HepG2 (cell line): ENCODE measurements at regions not wholly inside any gene's neighbourhood (a gene's known extent, or its start where the extent isn't known, plus 50 kb on each side); places are given as distances from the start of the nearest gene placed in this dataset.

Experiments
- ATAC-seq: fragments of 200-7000 bp; cut with Tn5 transposase; 3 replicates; pipeline ENCODE4 v1.9.1; 2020; ENCODE audit warnings: mild to moderate bottlenecking, moderate library complexity
- BruUV-seq: library from RNA; stranded (reverse); fragments of 400-500 nt; replicated peaks from 2 replicates; lab custom pipeline; 2021; lab: Mats Ljungman, UMichigan
- CTCF ChIA-PET: fragments of 300-600 bp; formaldehyde crosslinking; extraction: SDS; loops from one replicate; lab custom pipeline; 2021; ENCODE audit warnings: low total read pairs, inconsistent platforms, low intra/inter-chr PET ratio; lab: Yijun Ruan, JAX
- POLR2A ChIA-PET: fragments of 350-600 bp; sonication (Branson Sonifier 250); formaldehyde crosslinking; loops from one replicate; lab custom pipeline; 2020; ENCODE audit warnings: antibody characterized with exemption, inconsistent platforms; lab: Yijun Ruan, JAX
- DNase-seq: peaks from one replicate; pipeline ENCODE4 v3.0.0-alpha.2; 2015; ENCODE audit warnings: low spot score
- FAIRE-seq: peaks from 3 replicates; lab custom pipeline; 2011; peaks lifted over from hg19 to GRCh38; lab: Jason Lieb, UNC
- H2AFZ ChIP-seq: one replicate; pipeline ENCODE4 v1.6.1; 2011; ENCODE audit warnings: low read length, inconsistent platforms
- H3K27ac ChIP-seq: fragments of 300-600 bp; 3 replicates; pipeline ENCODE4 v1.8.0; 2011; ENCODE audit warnings: mixed run types, mild to moderate bottlenecking, mixed read lengths, low read length, inconsistent platforms; ENCODE audit not compliant: insufficient read depth; ENCODE audit errors: extremely low read length
- H3K27me3 ChIP-seq, 2 experiments: fragments of 200-600 bp in 1 of 2; 2 replicates in 1 of 2; 3 replicates in 1 of 2; pipeline versions ENCODE4 v1.6.0 to v1.8.0; 2011; ENCODE audit warnings: low read length in 2 of 2, mild to moderate bottlenecking in 2 of 2, moderate library complexity in 2 of 2, inconsistent platforms in 1 of 2; ENCODE audit not compliant: insufficient read depth in 2 of 2, control insufficient read depth in 1 of 2
- H3K36me3 ChIP-seq, 2 experiments: fragments of 200-600 bp in 1 of 2; replicated peaks in 1 of 2; 2 replicates in 1 of 2; 3 replicates in 1 of 2; pipeline versions ENCODE4 v1.5.1 to v1.8.0; 2011; ENCODE audit warnings: low read length in 2 of 2, inconsistent platforms in 1 of 2; ENCODE audit not compliant: insufficient read depth in 2 of 2, control insufficient read depth in 1 of 2
- H3K4me1 ChIP-seq: 2 replicates; pipeline ENCODE4 v1.5.1; 2012; ENCODE audit warnings: low read length, inconsistent platforms; ENCODE audit not compliant: insufficient read depth
- H3K4me2 ChIP-seq: 2 replicates; pipeline ENCODE4 v1.6.0; 2011; ENCODE audit warnings: low read depth, low read length, inconsistent platforms
- H3K4me3 ChIP-seq, 3 experiments: fragments of 200-600 bp in 1 of 3; sonication (generic), shearing (Covaris generic) in 1 of 3; replicated peaks in 1 of 3; 2 replicates each; pipeline ENCODE4 v1.5.1; 2011 to 2016; ENCODE audit warnings: low read length in 3 of 3, inconsistent platforms in 2 of 3, low read depth in 2 of 3, mild to moderate bottlenecking in 2 of 3, control low read depth in 1 of 3, mixed read lengths in 1 of 3; ENCODE audit not compliant: insufficient read depth in 1 of 3
- H3K79me2 ChIP-seq: one replicate; pipeline ENCODE4 v1.6.1; 2011; ENCODE audit warnings: low read length, inconsistent platforms; ENCODE audit not compliant: insufficient read depth
- H3K9ac ChIP-seq: 2 replicates; pipeline ENCODE4 v1.6.0; 2011; ENCODE audit warnings: mild to moderate bottlenecking, low read depth, low read length, inconsistent platforms; ENCODE audit not compliant: insufficient read depth
- H3K9me3 ChIP-seq: 2 replicates; pipeline ENCODE4 v1.5.1; 2012; ENCODE audit warnings: mild to moderate bottlenecking, low read length
- H4K20me1 ChIP-seq: 2 replicates; pipeline ENCODE4 v1.6.0; 2011; ENCODE audit warnings: inconsistent platforms, mild to moderate bottlenecking, low read length, moderate library complexity; ENCODE audit not compliant: insufficient read depth
- ARNT2 ChIP-seq: sonication (generic); formaldehyde crosslinking; IDR thresholded peaks from 2 replicates; pipeline ENCODE4 v1.8.0; 2022; ENCODE audit warnings: mild to moderate bottlenecking, low read depth, missing genetic modification reagents, moderate library complexity
- DNMT3B ChIP-seq: conservative IDR thresholded peaks from 2 replicates; pipeline ENCODE4 v1.6.1; 2016; ENCODE audit warnings: missing biosample characterization, control low read depth
- DRAP1 ChIP-seq: IDR thresholded peaks from 2 replicates; pipeline ENCODE4 v1.6.1; 2016; ENCODE audit warnings: missing genetic modification reagents, missing compliant biosample characterization
- HCFC1 ChIP-seq: fragments of 150-350 bp; IDR thresholded peaks from 2 replicates; pipeline ENCODE4 v1.6.1; 2014; ENCODE audit warnings: low read depth, low read length
- HDAC6 ChIP-seq: fragments of 200-600 bp; sonication (generic); IDR thresholded peaks from 2 replicates; pipeline ENCODE4 v1.7.0; 2017; ENCODE audit warnings: mild to moderate bottlenecking, antibody characterized with exemption, low read length, low read depth
- MEF2D ChIP-seq: sonication (generic); formaldehyde crosslinking; IDR thresholded peaks from 2 replicates; pipeline ENCODE4 v1.5.1; 2020; ENCODE audit warnings: mild to moderate bottlenecking, missing genetic modification reagents
- RFX5 ChIP-seq: IDR thresholded peaks from 2 replicates; pipeline ENCODE4 v1.6.1; 2011; ENCODE audit warnings: low read depth, low read length, improper control_type of control experiment
- STAT6 ChIP-seq: sonication (generic); formaldehyde crosslinking; IDR thresholded peaks from 2 replicates; pipeline ENCODE4 v1.4.0; 2020; ENCODE audit warnings: missing genetic modification reagents, mild to moderate bottlenecking, borderline replicate concordance
- TBX3 ChIP-seq: fragments of 450-650 bp; IDR thresholded peaks from 2 replicates; pipeline ENCODE4 v1.6.1; 2017; ENCODE audit warnings: antibody characterized with exemption, mild to moderate bottlenecking, inconsistent platforms, borderline replicate concordance
- ZBTB14 ChIP-seq: sonication (generic); formaldehyde crosslinking; IDR thresholded peaks from 2 replicates; pipeline ENCODE4 v1.4.0; 2020; ENCODE audit warnings: missing genetic modification reagents
- ZBTB2 ChIP-seq: sonication (generic); formaldehyde crosslinking; IDR thresholded peaks from 2 replicates; pipeline ENCODE4 v1.8.0; 2022; ENCODE audit warnings: low read depth, missing genetic modification reagents
- ZNF264 ChIP-seq: sonication (generic); formaldehyde crosslinking; IDR thresholded peaks from 2 replicates; pipeline ENCODE4 v1.4.0; 2020; ENCODE audit warnings: missing genetic modification reagents
- ZNF503 ChIP-seq: sonication (generic); formaldehyde crosslinking; IDR thresholded peaks from 2 replicates; pipeline ENCODE4 v1.4.0; 2020; ENCODE audit warnings: missing genetic modification reagents
- ZNF644 ChIP-seq: IDR thresholded peaks from 2 replicates; pipeline ENCODE4 v1.6.1; 2016; ENCODE audit warnings: low read depth
- WGBS: methylation state at CpG from one replicate; pipeline ENCODE4 v1.1.6; 2017; ENCODE audit warnings: low lambda C conversion rate; 5-methylcytosine and 5-hydroxymethylcytosine counted together
- in situ Hi-C: cut with HindIII; loops from 2 replicates; pipeline ENCODE4 v1.10.0; 2017; ENCODE audit warnings: low pct_unique_long_range_greater_than_20kb; ENCODE audit not compliant: extremely low pct_ligation_motif_present
- intact Hi-C: fragments of 100-400 bp; cut with micrococcal nuclease; formaldehyde crosslinking; loops from one replicate; pipeline ENCODE4 v1.10.0; 2022; ENCODE audit not compliant: unreplicated experiment
- TF ChIP-seq, protein P1 (sequence below): sonication (generic); formaldehyde crosslinking; IDR thresholded peaks from 2 replicates; pipeline ENCODE4 v1.8.1; 2023; ENCODE audit warnings: mild to moderate bottlenecking, missing genetic modification reagents

DNA sequence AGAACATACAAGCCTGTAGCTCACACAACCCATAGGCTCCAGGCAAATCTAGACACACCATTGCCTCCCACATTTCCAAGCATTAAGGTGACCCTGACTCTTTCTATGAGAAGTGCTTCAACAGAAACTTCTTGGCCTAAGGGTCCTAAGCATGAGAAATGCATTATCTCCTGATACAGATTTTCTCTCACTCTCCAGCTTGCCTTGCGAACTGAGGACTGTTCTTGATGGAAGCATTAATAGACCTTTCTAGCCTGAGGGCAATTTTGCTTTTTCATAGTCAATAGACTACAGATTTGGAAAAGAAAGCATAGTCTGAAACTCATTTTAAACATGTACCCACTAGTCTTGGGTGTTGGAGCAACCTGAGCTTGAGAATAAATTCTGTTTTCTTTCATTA is 1801.3 kb upstream of the PCDH7 start (continued):
- TF ChIP-seq ZBTB2: no peak

GRCh38 chr4:28921886-28922285 is 1798.3 kb upstream of the PCDH7 start:
- in situ Hi-C loops (no loop called here), intact Hi-C loops (no loop called here)
- no peak for TF ChIP-seq STAT6
- TF ChIP-seq RFX5: no peak
- no peak for TF ChIP-seq TBX3
- no peak for TF ChIP-seq DNMT3B (CRISPR knock-in tag)
- TF ChIP-seq, protein P1, sequence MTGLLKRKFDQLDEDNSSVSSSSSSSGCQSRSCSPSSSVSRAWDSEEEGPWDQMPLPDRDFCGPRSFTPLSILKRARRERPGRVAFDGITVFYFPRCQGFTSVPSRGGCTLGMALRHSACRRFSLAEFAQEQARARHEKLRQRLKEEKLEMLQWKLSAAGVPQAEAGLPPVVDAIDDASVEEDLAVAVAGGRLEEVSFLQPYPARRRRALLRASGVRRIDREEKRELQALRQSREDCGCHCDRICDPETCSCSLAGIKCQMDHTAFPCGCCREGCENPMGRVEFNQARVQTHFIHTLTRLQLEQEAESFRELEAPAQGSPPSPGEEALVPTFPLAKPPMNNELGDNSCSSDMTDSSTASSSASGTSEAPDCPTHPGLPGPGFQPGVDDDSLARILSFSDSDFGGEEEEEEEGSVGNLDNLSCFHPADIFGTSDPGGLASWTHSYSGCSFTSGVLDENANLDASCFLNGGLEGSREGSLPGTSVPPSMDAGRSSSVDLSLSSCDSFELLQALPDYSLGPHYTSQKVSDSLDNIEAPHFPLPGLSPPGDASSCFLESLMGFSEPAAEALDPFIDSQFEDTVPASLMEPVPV: no peak
- no peak for TF ChIP-seq ARNT2 (CRISPR knock-in tag)
- TF ChIP-seq ZNF644: no peak
- TF ChIP-seq MEF2D: no peak
- TF ChIP-seq ZBTB14 (CRISPR knock-in tag): no peak
- TF ChIP-seq ZNF264 (CRISPR knock-in tag): no peak
- no peak for TF ChIP-seq HCFC1
- no peak for TF ChIP-seq HDAC6
- TF ChIP-seq ZNF503: no peak
- TF ChIP-seq DRAP1 (CRISPR knock-in tag): no peak
- Histone ChIP-seq H3K27me3 (no peaks in the 10 kb centered on the region), H3K27ac (no peak overlapping the region), H3K9me3 (peaks cover 81% of the 10 kb centered on the region), H3K4me3 (no peak overlapping the region), H3K79me2 (no peaks in the 10 kb centered on the region), H4K20me1 (no peaks in the 10 kb centered on the region), H3K36me3 (no peaks in the 10 kb centered on the region), H3K9ac (no peak overlapping the region), H3K4me2 (no peak overlapping the region), H3K4me1 (no peaks in the 10 kb centered on the region), H2AFZ (no peak overlapping the region)
- 2% methylated on average over 5 of the region's 5 CpGs for WGBS
- ChIA-PET CTCF (no interaction called here), POLR2A (no interaction called here)
- DNase-seq (no peak), FAIRE-seq (no peak), ATAC-seq (no peak)
- BruUV-seq: no TSS peak
